Pancreas (tissue), 10 donors: ENCODE measurements at regions not wholly inside any gene's neighbourhood (a gene's known extent, or its start where the extent isn't known, plus 50 kb on each side); places are given as distances from the start of the nearest gene placed in this dataset.

Experiments used
- ATAC-seq, 4 donors: fragments of 200-7000 bp; cut with Tn5 transposase; one replicate each; pipeline versions ENCODE4 v1.8.0 to v1.9.1; 2020; ENCODE audit warnings: mild to moderate bottlenecking in 4 of 4, moderate library complexity in 4 of 4
- DNase-seq, 6 donors: peaks; one replicate each; pipeline ENCODE4 v3.0.0-alpha.2; 2020
- FAIRE-seq: peaks from 2 replicates; lab custom pipeline; 2012; peaks lifted over from hg19 to GRCh38; lab: Jason Lieb, UNC
- H3K27ac ChIP-seq, 4 donors: fragments of 200-600 bp; sonication (generic); 1 replicate in 3 of 4; 2 replicates in 1 of 4; pipeline versions ENCODE4 v1.5.0 to v1.8.0; 2020
- H3K27me3 ChIP-seq, 4 donors: fragments of 200-600 bp; one replicate each; pipeline ENCODE4 v1.8.0; 2021
- H3K36me3 ChIP-seq, 3 donors: fragments of 200-600 bp; sonication (generic) in 1 of 3; one replicate each; pipeline versions ENCODE4 v1.5.0 to v1.8.0; 2020 to 2021
- H3K4me1 ChIP-seq, 3 donors: fragments of 200-600 bp; one replicate each; pipeline ENCODE4 v1.8.0; 2021
- H3K4me3 ChIP-seq, 4 donors: fragments of 200-600 bp; sonication (generic) in 2 of 4; one replicate each; pipeline versions ENCODE4 v1.5.0 to v1.8.0; 2020 to 2021
- H3K9me3 ChIP-seq, 4 donors: fragments of 200-600 bp; one replicate each; pipeline ENCODE4 v1.8.0; 2021
- WGBS, 2 donors: extraction: QIAGEN DNeasy Blood & Tissue Kit; methylation state at CpG; one replicate each; pipeline ENCODE4 v1.1.7; 2013; 5-methylcytosine and 5-hydroxymethylcytosine counted together
- intact Hi-C, 3 donors: fragments of 100-400 bp; cut with DNase I; formaldehyde crosslinking; loops; one replicate each; pipeline versions ENCODE4 v1.11.1 to v1.14.2; 2022
- TF ChIP-seq, protein P1 (sequence below), 4 donors: fragments of 200-600 bp; sonication (generic) in 3 of 4; IDR thresholded peaks; one replicate each; pipeline versions ENCODE4 v1.5.0 to v1.8.0; 2021; ENCODE audit warnings: antibody characterized with exemption in 4 of 4
- donor health status: healthy with polysubstance abuse.
- donor health status: DM: no; HTN: no; CAD: no; lungs with moderate emphysema.
- donor health status: DM: no; HTN: no; CAD: no.
- donor health status: control.
- donor health status: control.
- donor health status: Bipolar disorder and iron deficiency.
- donor health status: DM: yes; HTN: yes; CAD: no.
- donor health status: DM: no; HTN: no; CAD: no.
- donor health status: DM: no; HTN: no; CAD: no.
- donor health status: DM: yes; HTN: yes; CAD: no.

- TF ChIP-seq, protein P1, sequence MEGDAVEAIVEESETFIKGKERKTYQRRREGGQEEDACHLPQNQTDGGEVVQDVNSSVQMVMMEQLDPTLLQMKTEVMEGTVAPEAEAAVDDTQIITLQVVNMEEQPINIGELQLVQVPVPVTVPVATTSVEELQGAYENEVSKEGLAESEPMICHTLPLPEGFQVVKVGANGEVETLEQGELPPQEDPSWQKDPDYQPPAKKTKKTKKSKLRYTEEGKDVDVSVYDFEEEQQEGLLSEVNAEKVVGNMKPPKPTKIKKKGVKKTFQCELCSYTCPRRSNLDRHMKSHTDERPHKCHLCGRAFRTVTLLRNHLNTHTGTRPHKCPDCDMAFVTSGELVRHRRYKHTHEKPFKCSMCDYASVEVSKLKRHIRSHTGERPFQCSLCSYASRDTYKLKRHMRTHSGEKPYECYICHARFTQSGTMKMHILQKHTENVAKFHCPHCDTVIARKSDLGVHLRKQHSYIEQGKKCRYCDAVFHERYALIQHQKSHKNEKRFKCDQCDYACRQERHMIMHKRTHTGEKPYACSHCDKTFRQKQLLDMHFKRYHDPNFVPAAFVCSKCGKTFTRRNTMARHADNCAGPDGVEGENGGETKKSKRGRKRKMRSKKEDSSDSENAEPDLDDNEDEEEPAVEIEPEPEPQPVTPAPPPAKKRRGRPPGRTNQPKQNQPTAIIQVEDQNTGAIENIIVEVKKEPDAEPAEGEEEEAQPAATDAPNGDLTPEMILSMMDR (IDR thresholded peaks at IDR 0.05) = no peak
- Histone ChIP-seq H3K27ac (no peak overlapping the region), H3K4me3 (no peak overlapping the region), H3K27me3 (no peaks in the 10 kb centered on the region), H3K36me3 (no peaks in the 10 kb centered on the region), H3K9me3 (no peaks in the 10 kb centered on the region), H3K4me1 (no peaks in the 10 kb centered on the region)
- DNase-seq (no peak), ATAC-seq (peak in 1 of 4 donors; percentile 24), FAIRE-seq (no peak)
- WGBS, 2 donors = 60 to 61% methylated on average over 4 of the region's 4 CpGs
- intact Hi-C loops = no loop called here
Observed at GRCh38 chr2:226515344-226516055, 284.1 kb downstream of the IRS1 start.

GRCh38 chr2:226514895-226515294 lies 284.7 kb downstream of the IRS1 start:
- Histone ChIP-seq H3K27me3 (no peaks in the 10 kb centered on the region), H3K4me3 (no peak overlapping the region), H3K9me3 (no peaks in the 10 kb centered on the region), H3K4me1 (no peaks in the 10 kb centered on the region), H3K36me3 (no peaks in the 10 kb centered on the region), H3K27ac (no peak overlapping the region)
- ATAC-seq (no peak), FAIRE-seq (no peak), DNase-seq (no peak)
- TF ChIP-seq, protein P1 (IDR thresholded peaks at IDR 0.05) = no peak
- intact Hi-C loops = no loop called here
- 59 to 91% methylated on average over 1 of the region's 1 CpG for WGBS, 2 donors

DNA sequence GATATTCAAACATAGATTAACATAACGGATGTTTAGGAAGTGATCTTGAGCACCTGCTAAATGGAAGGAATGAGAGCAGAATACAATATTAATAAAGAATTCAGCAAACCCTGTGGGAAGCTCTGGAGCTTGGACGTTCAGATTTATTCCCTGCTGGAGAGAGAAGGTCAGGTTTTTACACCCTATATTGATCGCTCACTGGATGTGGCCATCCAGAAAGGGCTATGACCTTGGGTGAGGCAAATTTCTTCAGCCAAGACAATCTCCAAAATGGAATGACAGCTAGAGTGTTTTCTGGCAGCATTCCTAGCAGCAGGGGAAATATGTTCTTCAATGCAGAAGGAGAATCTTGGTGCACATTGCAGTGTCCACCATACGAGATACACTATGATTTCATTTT lies 288.3 kb downstream of the IRS1 start:
- Histone ChIP-seq H3K4me1 (no peaks in the 10 kb centered on the region), H3K9me3 (no peaks in the 10 kb centered on the region), H3K27ac (no peak overlapping the region), H3K4me3 (no peak overlapping the region), H3K36me3 (no peaks in the 10 kb centered on the region), H3K27me3 (no peaks in the 10 kb centered on the region)
- TF ChIP-seq, protein P1 (IDR thresholded peaks at IDR 0.05) = no peak
- WGBS, 2 donors = 58 to 66% methylated on average over 4 of the region's 4 CpGs
- FAIRE-seq (no peak), ATAC-seq (no peak), DNase-seq (no peak)
- intact Hi-C loops = no loop called here

- no peaks in the 10 kb centered on the region for H3K9me3 ChIP-seq
- no peaks in the 10 kb centered on the region for H3K4me1 ChIP-seq
- no peaks in the 10 kb centered on the region for H3K27me3 ChIP-seq
- H3K27ac ChIP-seq = no peak overlapping the region
- DNase-seq (no peak), ATAC-seq (no peak), FAIRE-seq (no peak)
- H3K4me3 ChIP-seq = no peak overlapping the region
- 80 to 86% methylated on average over 2 of the region's 2 CpGs for WGBS, 2 donors
- TF ChIP-seq, protein P1 (IDR thresholded peaks at IDR 0.05) = no peak
- intact Hi-C loops = no loop called here
- no peaks in the 10 kb centered on the region for H3K36me3 ChIP-seq
Observed at GRCh38 chr2:226508683-226509082, 290.9 kb downstream of the IRS1 start.

- ATAC-seq = no peak
- DNase-seq = no peak
- no peaks in the 10 kb centered on the region for H3K36me3 ChIP-seq
- H3K9me3 ChIP-seq = no peaks in the 10 kb centered on the region
- no peaks in the 10 kb centered on the region for H3K4me1 ChIP-seq
- no peak overlapping the region for H3K27ac ChIP-seq
- TF ChIP-seq, protein P1 (IDR thresholded peaks at IDR 0.05) = no peak
- H3K27me3 ChIP-seq = no peaks in the 10 kb centered on the region
- no peak overlapping the region for H3K4me3 ChIP-seq
- intact Hi-C loops = no loop called here
- no peak for FAIRE-seq
- WGBS, 2 donors = 83 to 93% methylated on average over 3 of the region's 3 CpGs
Observed at GRCh38 chr2:226508005-226508404, 291.6 kb downstream of the IRS1 start.
